Epithelial cell of proximal tubule (primary cell): ENCODE measurements at regions not wholly inside any gene's neighbourhood (a gene's known extent, or its start where the extent isn't known, plus 50 kb on each side); places are given as distances from the start of the nearest gene placed in this dataset.

Source experiments
- DNase-seq: peaks from one replicate; pipeline ENCODE4 v3.0.0-alpha.2; 2011; ENCODE audit warnings: low read depth
- H3K4me3 ChIP-seq: 2 replicates; pipeline ENCODE4 v1.5.1; 2011; ENCODE audit warnings: low read depth, mild to moderate bottlenecking, low read length
- TF ChIP-seq, protein P1 (sequence below): conservative IDR thresholded peaks from 2 replicates; pipeline ENCODE4 v1.5.1; 2012; ENCODE audit warnings: low read depth, mild to moderate bottlenecking, low read length

DNA sequence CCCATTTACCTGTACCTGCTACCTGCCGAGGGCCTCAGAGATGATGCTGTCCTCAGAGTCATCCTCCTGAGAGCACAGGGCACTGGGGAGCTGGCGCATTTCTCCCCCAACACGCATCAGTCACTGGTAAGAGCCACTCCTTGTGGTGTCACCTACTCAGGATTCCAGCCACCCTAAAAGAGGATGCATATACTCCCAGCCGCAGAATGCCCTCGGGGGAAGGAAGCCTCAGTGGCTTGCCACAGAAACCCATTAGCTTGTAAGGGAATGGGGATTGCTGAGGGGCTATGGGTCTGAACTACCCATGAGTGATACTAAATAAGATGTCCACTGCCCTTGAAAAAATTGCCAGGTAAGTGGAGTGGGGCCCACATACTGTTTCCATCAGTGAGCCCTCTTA, 279.2 kb downstream of the WDR11 start:
- TF ChIP-seq, protein P1, sequence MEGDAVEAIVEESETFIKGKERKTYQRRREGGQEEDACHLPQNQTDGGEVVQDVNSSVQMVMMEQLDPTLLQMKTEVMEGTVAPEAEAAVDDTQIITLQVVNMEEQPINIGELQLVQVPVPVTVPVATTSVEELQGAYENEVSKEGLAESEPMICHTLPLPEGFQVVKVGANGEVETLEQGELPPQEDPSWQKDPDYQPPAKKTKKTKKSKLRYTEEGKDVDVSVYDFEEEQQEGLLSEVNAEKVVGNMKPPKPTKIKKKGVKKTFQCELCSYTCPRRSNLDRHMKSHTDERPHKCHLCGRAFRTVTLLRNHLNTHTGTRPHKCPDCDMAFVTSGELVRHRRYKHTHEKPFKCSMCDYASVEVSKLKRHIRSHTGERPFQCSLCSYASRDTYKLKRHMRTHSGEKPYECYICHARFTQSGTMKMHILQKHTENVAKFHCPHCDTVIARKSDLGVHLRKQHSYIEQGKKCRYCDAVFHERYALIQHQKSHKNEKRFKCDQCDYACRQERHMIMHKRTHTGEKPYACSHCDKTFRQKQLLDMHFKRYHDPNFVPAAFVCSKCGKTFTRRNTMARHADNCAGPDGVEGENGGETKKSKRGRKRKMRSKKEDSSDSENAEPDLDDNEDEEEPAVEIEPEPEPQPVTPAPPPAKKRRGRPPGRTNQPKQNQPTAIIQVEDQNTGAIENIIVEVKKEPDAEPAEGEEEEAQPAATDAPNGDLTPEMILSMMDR = no peak
- DNase-seq = no peak
- no peak overlapping the region for H3K4me3 ChIP-seq

DNA sequence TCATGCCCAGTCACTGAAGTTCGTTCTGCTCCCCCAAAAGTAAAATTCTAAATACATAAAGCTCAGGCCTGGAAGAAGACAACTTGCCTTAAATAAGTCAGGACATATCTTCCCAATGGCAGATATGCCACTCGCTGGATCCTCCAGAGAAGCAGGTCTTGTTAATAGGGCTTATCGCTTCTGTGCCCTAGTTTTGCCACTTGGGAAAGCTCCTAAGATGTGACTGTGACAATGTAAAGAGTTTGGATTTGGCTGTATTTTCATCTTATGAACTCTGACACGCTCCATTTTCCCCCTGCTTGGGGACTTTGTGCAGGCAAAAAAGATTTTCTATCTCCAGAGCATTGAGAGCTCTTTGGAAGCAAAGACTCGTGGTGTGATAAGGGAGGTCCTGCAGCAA, 279.9 kb downstream of the WDR11 start:
- no peak for DNase-seq
- no peak overlapping the region for H3K4me3 ChIP-seq
- TF ChIP-seq, protein P1 = no peak

DNA sequence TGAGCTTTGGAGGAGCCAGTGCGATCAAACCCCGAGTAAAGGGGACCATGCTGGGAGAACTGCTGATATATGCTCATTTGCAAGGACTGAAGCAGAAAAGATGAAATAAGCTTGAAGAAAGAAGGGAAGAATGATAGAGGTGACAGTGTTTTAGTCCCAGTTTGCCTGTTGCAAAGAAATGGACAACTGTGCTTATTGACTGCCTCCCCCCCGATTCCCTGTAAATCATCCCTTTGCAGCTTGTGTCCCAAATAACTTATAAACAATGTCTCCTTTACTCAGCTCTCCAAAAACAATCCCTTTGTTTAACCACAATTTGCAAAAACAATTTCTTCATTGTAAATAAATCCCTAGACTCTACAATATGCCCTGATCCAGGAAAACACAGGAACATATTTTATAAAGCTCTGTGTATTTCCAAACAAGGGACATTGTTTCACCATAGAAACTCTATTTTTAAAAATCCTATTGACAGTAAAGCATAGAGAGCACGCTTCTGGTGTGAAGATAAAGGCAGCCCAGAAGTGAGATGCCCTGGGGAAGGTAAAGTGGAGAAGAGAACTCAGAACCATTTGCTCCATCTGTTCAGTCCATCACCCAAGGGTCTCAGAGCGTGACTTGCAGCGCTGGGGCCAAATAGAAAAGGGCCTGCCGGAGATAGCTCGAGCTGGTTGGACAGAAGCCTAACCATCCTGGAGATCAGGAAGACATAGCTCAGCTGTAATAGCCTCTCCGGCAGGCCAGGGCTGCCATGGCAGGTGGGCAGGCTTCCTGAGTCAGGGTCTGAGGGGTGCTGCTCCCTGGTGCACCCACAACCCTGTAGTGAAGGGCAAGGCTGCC, 280.5 kb downstream of the WDR11 start:
- TF ChIP-seq, protein P1 = no peak
- no peak for DNase-seq
- no peak overlapping the region for H3K4me3 ChIP-seq

DNA sequence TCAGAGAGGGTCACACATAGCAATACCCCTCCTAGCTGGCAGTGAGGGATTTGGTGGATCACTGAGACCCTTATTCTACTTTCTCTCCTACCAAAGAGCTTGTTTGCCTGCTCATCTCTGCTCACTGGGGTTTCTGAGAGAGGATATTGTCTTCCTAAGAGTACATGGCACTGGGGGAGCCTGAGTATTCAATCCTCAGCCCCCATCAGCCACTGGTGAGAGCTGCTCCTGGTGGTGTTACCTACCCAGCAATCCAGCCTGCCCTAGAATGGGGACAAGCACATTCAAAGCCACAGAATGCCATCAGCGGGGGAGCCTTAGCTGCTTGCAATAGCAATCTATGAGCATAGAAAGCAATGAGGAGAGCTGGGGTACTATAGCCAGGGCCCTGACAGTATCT, 281.1 kb downstream of the WDR11 start:
- no peak for DNase-seq
- H3K4me3 ChIP-seq = no peak overlapping the region
- TF ChIP-seq, protein P1 = no peak

- no peak for DNase-seq
- TF ChIP-seq, protein P1 = no peak
- no peak overlapping the region for H3K4me3 ChIP-seq
Observed at GRCh38 chr10:121133901-121134300, 282.7 kb downstream of the WDR11 start.

GRCh38 chr10:121134711-121135110, 283.5 kb downstream of the WDR11 start:
- no peak overlapping the region for H3K4me3 ChIP-seq
- DNase-seq = no peak
- TF ChIP-seq, protein P1 = no peak

DNA sequence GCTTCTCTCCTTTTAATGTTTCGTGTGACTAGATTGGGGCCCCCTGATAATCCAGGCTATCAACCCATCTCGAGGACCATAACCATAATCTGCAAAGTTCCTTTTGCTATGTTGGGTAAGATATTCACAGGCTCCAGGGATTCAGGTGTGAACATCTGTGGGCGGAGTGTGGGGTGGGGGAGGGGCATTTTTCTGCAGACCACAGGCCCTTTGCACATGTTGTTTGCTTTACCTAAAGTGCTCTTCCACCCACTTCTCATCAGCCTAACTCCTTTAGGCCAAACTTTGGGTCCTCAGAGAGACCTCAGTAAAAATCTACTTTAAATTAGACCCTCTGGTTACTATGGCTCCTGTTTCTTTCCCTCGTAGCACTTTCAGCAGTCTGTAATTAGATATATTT, 284.4 kb downstream of the WDR11 start:
- DNase-seq = no peak
- TF ChIP-seq, protein P1 = no peak
- H3K4me3 ChIP-seq = no peak overlapping the region
